ENCODE measurements at regions not wholly inside any gene's neighbourhood (a gene's known extent, or its start where the extent isn't known, plus 50 kb on each side); places are given as distances from the start of the nearest gene placed in this dataset.
"Not testable (repeated sequence)": the region's sequence is repeated elsewhere in the genome, so short reads cannot be mapped to it uniquely, and the experiment has no call there.

GRCh38 chr2:16388199-16388830, 277.3 kb downstream of the CYRIA start:
- TF ChIP-seq, protein P1, sequence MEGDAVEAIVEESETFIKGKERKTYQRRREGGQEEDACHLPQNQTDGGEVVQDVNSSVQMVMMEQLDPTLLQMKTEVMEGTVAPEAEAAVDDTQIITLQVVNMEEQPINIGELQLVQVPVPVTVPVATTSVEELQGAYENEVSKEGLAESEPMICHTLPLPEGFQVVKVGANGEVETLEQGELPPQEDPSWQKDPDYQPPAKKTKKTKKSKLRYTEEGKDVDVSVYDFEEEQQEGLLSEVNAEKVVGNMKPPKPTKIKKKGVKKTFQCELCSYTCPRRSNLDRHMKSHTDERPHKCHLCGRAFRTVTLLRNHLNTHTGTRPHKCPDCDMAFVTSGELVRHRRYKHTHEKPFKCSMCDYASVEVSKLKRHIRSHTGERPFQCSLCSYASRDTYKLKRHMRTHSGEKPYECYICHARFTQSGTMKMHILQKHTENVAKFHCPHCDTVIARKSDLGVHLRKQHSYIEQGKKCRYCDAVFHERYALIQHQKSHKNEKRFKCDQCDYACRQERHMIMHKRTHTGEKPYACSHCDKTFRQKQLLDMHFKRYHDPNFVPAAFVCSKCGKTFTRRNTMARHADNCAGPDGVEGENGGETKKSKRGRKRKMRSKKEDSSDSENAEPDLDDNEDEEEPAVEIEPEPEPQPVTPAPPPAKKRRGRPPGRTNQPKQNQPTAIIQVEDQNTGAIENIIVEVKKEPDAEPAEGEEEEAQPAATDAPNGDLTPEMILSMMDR (IDR thresholded peaks at IDR 0.05) = not testable (repeated sequence)
- not testable (repeated sequence) for TF ChIP-seq POLR2A (IDR thresholded peaks at IDR 0.05)
